Gastroesophageal sphincter (tissue), 3 donors: ENCODE measurements at regions not wholly inside any gene's neighbourhood (a gene's known extent, or its start where the extent isn't known, plus 50 kb on each side); places are given as distances from the start of the nearest gene placed in this dataset.

Experiments
- EP300 ChIP-seq: sonication (generic); formaldehyde crosslinking; IDR thresholded peaks from one replicate; pipeline ENCODE4 v1.6.1; 2017; ENCODE audit warnings: antibody characterized with exemption, mild to moderate bottlenecking
- POLR2A ChIP-seq, 2 donors: fragments of 450-650 bp; IDR thresholded peaks; one replicate each; pipeline ENCODE4 v1.6.1; 2017; ENCODE audit warnings: antibody characterized with exemption in 2 of 2, mild to moderate bottlenecking in 2 of 2, moderate library complexity in 1 of 2
- POLR2AphosphoS5 ChIP-seq: sonication (generic); formaldehyde crosslinking; IDR thresholded peaks from one replicate; pipeline ENCODE4 v1.6.1; 2017; ENCODE audit warnings: antibody characterized with exemption
- TF ChIP-seq, protein P1 (sequence below), 4 experiments: fragments of 200-600 bp in 2 of 4; fragments of 450-650 bp in 2 of 4; sonication (generic) in 1 of 4; IDR thresholded peaks; one replicate each; pipeline ENCODE4 v1.5.1; 2017 to 2019; ENCODE audit warnings: antibody characterized with exemption in 4 of 4, mild to moderate bottlenecking in 2 of 4, moderate library complexity in 2 of 4

DNA sequence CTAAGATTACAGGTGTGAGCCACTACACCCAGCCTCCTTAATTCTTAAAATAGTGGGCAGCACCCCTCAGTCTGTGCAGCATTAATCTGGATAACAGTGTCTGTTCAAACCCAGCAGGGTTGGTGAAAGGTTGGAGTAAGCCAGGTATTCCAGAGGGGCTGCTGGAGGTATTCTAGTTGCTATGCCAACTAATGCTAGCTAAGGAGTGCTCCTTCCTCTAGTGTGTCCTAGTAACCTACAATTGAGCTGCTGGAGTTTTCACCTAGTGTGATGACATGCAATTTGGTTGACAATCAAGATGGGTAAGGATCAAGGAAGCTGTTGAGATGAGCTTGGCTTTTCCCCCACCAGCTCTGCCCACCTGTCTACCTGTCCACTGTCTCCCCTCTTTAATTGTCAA is 100.2 kb upstream of the IPO9 start:
- TF ChIP-seq, protein P1, sequence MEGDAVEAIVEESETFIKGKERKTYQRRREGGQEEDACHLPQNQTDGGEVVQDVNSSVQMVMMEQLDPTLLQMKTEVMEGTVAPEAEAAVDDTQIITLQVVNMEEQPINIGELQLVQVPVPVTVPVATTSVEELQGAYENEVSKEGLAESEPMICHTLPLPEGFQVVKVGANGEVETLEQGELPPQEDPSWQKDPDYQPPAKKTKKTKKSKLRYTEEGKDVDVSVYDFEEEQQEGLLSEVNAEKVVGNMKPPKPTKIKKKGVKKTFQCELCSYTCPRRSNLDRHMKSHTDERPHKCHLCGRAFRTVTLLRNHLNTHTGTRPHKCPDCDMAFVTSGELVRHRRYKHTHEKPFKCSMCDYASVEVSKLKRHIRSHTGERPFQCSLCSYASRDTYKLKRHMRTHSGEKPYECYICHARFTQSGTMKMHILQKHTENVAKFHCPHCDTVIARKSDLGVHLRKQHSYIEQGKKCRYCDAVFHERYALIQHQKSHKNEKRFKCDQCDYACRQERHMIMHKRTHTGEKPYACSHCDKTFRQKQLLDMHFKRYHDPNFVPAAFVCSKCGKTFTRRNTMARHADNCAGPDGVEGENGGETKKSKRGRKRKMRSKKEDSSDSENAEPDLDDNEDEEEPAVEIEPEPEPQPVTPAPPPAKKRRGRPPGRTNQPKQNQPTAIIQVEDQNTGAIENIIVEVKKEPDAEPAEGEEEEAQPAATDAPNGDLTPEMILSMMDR (IDR thresholded peaks at IDR 0.05) = no peak
- no peak for TF ChIP-seq POLR2AphosphoS5
- no peak for TF ChIP-seq POLR2A (IDR thresholded peaks at IDR 0.05)
- TF ChIP-seq EP300 = no peak
